Stimulated activated naive CD8-positive, alpha-beta T cell treated with anti-CD3 and anti-CD28 coated beads, Interleukin-15, Interleukin-2, amounts not matched to agents 100 ng/mL and 50 ng/mL, for 24 hours (primary cell): ENCODE measurements at regions not wholly inside any gene's neighbourhood (a gene's known extent, or its start where the extent isn't known, plus 50 kb on each side); places are given as distances from the start of the nearest gene placed in this dataset.

ENCODE experiments used
- H3K27ac Mint-ChIP-seq: one replicate; pipeline ENCODE4 v1.8.0; 2021; ENCODE audit warnings: mild to moderate bottlenecking, mixed read lengths
- H3K27me3 Mint-ChIP-seq: one replicate; pipeline ENCODE4 v1.8.0; 2021; ENCODE audit warnings: mixed read lengths
- H3K36me3 Mint-ChIP-seq: one replicate; pipeline ENCODE4 v1.8.0; 2021; ENCODE audit warnings: low read depth, mixed read lengths
- H3K4me1 Mint-ChIP-seq: one replicate; pipeline ENCODE4 v1.8.0; 2021; ENCODE audit warnings: low read depth, mixed read lengths
- H3K4me3 Mint-ChIP-seq: one replicate; pipeline ENCODE4 v1.8.0; 2021; ENCODE audit warnings: mild to moderate bottlenecking, mixed read lengths
- H3K9me3 Mint-ChIP-seq: one replicate; pipeline ENCODE4 v1.8.0; 2021; ENCODE audit warnings: mixed read lengths

DNA sequence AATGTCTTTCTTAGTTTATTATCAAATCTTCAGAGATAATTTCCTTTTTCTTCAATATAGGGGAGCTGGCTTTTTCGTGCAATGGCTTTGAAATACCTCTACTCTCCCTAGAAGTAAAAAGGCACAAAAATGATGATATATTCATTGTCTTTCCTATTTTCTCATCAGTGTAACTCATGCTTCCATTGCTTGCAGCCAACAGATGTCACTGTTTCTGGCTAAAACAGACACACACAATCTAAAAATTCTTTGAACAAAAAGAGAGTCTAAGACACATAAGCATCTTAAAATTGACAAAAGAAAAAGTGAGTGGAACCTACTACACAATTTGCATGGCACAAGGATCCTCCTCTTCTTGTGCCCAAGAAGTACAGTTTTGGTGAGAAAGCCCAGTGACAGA is 448.7 kb upstream of the VRK2 start:
- no peaks in the 10 kb centered on the region for H3K36me3 Mint-ChIP-seq
- peaks cover 12% of the 10 kb centered on the region for H3K9me3 Mint-ChIP-seq
- H3K4me3 Mint-ChIP-seq: no peak overlapping the region
- no peak overlapping the region for H3K27ac Mint-ChIP-seq
- H3K27me3 Mint-ChIP-seq: no peaks in the 10 kb centered on the region
- H3K4me1 Mint-ChIP-seq: no peaks in the 10 kb centered on the region

DNA sequence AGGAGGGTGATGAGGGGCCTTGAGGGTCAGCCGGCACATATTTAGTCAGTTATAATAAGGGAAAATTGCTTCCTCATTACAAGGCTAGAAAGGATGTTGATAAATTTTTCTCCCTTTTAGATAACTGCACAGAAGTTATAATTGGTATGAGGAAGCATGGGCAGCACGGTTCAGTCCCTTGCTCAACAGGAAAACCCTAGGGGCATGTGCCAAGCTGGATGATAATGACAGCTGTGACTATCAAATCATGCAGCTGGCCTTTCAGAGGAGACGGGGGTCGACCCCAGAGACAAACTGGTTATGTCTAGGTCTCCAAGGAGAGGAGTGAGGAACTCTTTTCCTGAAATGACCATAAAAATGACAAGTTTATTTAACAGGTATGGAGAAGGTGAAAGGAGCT is 448.1 kb upstream of the VRK2 start:
- H3K4me1 Mint-ChIP-seq: no peaks in the 10 kb centered on the region
- H3K9me3 Mint-ChIP-seq: peaks cover 12% of the 10 kb centered on the region
- H3K36me3 Mint-ChIP-seq: no peaks in the 10 kb centered on the region
- H3K4me3 Mint-ChIP-seq: no peak overlapping the region
- H3K27ac Mint-ChIP-seq: no peak overlapping the region
- no peaks in the 10 kb centered on the region for H3K27me3 Mint-ChIP-seq

DNA sequence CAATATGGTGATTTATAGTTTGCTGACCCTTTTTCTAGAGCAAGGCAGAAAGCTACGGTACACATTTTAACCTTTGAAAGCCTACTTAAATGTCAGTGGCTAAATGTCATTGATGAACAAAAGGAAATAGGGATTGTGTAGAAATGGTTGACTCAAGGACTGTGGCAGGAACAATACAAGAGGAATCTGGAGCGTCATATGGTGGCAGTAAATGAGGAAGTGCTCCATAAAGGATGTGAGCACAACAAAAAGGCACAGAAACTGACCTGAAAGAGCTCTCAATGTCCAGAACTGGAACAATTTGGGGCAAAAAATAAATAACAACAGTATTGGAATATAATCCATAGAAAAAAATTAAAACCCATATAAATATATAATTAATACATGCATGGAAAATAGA is 443.9 kb upstream of the VRK2 start:
- no peaks in the 10 kb centered on the region for H3K27me3 Mint-ChIP-seq
- H3K4me1 Mint-ChIP-seq: no peaks in the 10 kb centered on the region
- no peak overlapping the region for H3K4me3 Mint-ChIP-seq
- H3K27ac Mint-ChIP-seq: no peak overlapping the region
- H3K36me3 Mint-ChIP-seq: no peaks in the 10 kb centered on the region
- H3K9me3 Mint-ChIP-seq: peaks cover 11% of the 10 kb centered on the region

DNA sequence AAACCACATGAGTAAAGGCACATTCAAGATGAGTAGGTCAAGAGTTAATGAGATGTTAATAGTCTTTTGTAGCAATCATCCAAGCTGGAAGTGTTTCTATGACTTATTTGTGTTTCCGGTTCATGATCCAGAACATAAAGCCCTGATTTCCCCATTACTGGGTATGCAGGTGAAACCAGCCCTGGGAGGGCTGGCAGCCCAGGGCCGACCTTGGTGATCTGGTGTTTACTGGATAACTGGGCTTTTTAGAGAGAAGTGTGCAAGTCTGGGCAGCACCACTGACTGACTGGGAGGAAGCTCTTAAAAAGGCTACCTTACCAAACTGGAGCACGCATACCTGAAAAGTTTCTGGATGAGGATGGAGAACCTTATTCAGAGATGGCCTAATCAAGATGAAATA is 431.6 kb upstream of the VRK2 start:
- Mint-ChIP-seq H3K4me1 (no peaks in the 10 kb centered on the region), H3K4me3 (no peak overlapping the region), H3K27ac (no peak overlapping the region), H3K36me3 (no peaks in the 10 kb centered on the region), H3K27me3 (no peaks in the 10 kb centered on the region), H3K9me3 (no peaks in the 10 kb centered on the region)

DNA sequence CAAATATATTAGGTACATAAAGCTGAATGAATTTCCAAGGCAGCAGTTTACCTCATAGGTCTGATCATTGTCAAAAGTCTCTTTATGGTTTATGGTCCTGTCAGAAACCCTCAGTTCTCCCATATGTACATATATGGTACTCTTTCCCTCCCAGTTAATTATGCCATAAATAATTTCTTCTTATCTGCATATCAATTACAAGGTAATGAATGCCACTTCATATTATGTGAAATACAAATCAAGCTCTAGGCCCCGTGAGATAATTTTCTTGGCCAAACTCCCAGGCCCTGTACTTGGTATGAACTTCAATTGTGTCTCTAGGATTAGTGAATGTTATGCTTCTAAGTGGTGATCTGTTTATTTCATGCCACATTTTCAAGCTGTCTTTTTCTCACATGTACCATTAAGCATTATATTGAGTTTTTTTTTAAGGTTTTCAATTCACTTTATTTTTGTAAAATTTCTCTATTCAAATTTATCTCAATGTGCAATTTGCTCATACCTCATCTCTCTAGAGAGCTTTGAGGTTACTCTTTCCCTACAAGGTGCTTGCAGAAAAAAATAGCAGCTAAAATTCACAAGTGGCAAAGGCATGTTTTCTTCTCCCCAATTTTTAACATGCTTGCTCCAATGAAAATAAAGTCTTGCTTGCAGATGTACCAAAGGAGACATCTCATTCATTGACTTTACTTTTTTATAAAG is 430.6 kb upstream of the VRK2 start:
- no peaks in the 10 kb centered on the region for H3K36me3 Mint-ChIP-seq
- no peaks in the 10 kb centered on the region for H3K4me1 Mint-ChIP-seq
- H3K27me3 Mint-ChIP-seq: no peaks in the 10 kb centered on the region
- H3K4me3 Mint-ChIP-seq: no peak overlapping the region
- no peaks in the 10 kb centered on the region for H3K9me3 Mint-ChIP-seq
- no peak overlapping the region for H3K27ac Mint-ChIP-seq

DNA sequence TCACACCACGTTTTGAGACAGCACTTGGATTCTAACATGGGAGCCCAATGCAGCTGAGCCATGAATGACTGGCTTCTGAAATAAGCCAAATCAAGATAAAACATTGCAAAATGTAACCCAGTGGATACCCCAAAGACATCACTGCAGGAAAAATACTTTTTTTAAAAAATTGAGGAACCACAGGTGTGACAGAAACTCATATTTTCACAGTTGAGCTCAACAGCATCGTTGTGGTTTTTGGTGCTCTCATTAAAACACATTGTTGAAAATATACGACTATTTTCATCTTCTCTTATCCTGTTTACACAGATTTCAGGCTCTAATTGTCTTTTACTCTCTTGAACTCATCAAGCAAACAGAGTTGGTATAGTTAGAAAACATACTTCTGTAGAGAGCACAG is 429.3 kb upstream of the VRK2 start:
- Mint-ChIP-seq H3K9me3 (no peaks in the 10 kb centered on the region), H3K4me3 (no peak overlapping the region), H3K4me1 (no peaks in the 10 kb centered on the region), H3K27ac (no peak overlapping the region), H3K27me3 (no peaks in the 10 kb centered on the region), H3K36me3 (no peaks in the 10 kb centered on the region)

DNA sequence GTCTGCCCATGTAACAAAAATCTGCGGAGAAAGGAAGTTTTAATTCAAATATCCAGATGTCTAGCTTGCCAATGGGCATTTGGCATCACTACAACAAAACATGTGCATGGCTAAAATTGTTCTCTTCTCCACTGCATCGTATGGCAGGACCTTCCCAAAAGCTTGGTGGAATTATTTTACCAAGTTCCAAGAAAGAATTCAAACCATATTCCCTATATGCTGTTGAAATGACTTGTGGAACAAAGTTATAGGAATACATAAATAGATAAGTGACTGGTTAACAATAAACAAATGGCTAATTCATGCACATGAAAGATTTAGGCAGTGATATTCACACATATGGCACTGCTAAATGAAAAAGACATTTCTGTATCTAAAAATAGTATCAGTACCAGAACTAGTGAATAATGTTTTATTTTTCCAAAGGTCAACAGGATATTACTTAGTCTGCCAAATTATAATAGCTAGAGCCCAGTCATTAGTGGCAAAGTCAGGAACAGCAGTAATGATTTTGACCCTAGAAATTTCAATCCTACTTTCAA is 425.4 kb upstream of the VRK2 start:
- Mint-ChIP-seq H3K27me3 (no peaks in the 10 kb centered on the region), H3K4me3 (no peak overlapping the region), H3K27ac (no peak overlapping the region), H3K4me1 (no peaks in the 10 kb centered on the region), H3K36me3 (no peaks in the 10 kb centered on the region), H3K9me3 (no peaks in the 10 kb centered on the region)

DNA sequence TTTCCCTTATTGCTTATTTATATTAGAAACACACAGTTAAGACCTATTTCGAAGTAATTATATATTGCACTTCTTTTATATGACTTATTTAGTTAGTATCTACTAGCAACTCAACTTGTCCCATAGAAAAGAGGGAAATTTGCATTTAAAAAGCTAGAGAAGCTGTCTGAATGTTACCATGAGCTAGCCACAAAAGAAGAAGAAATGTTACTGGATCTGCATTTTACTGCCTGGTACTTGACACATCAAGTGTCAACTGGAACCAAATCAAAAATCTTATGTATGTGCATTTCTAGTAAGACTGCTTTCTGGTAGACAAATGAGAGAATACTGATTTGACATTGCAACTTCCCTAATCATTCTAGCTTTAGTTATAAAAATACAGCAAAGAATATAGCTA is 424.6 kb upstream of the VRK2 start:
- no peaks in the 10 kb centered on the region for H3K9me3 Mint-ChIP-seq
- H3K4me1 Mint-ChIP-seq: no peaks in the 10 kb centered on the region

DNA sequence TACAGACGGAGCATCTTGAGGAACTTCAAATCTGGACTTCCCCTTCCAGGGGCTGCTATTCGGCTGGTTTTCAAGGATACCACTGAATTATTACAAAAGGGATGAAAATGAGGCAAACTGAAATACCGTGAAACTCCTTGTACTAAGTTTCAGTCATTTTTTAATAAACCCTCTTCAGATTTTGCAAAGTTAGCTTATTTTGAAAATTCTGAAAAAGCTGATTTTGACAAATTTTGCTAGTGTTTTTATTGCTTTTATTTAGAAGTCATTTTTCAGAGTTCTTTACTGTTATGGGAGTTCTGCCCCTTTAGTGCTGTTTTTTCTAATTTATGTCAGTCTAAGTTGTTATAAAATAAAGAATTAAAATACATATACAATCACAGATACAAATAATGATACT is 390.4 kb upstream of the VRK2 start:
- no peaks in the 10 kb centered on the region for H3K27me3 Mint-ChIP-seq

More for the DNA sequence above, 424.6 kb upstream of the VRK2 start:
- Mint-ChIP-seq H3K4me3 (no peak overlapping the region), H3K27ac (no peak overlapping the region), H3K36me3 (no peaks in the 10 kb centered on the region), H3K27me3 (no peaks in the 10 kb centered on the region)

DNA sequence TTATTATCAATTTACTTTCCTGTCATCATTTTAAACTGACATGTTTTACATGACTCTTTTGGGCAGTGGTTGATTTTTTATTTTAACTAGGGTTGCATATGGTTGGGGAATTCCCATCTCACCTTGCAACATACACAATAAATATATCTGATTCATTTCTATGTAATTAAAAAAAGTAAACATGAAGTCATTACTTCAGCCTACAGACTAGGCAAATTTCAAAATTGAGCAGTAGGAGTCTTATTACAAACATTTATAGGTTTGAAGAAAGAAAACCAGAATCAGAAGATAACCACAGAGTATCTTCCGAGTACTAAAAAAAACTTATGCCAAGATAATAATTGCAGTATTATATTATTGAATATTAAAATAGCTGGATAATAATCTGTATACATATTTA is 377.0 kb upstream of the VRK2 start:
- Mint-ChIP-seq H3K27me3 (no peaks in the 10 kb centered on the region), H3K27ac (no peak overlapping the region), H3K4me1 (no peaks in the 10 kb centered on the region), H3K4me3 (no peak overlapping the region), H3K36me3 (no peaks in the 10 kb centered on the region), H3K9me3 (peaks cover 3% of the 10 kb centered on the region)

More for the DNA sequence above, 390.4 kb upstream of the VRK2 start:
- Mint-ChIP-seq H3K36me3 (no peaks in the 10 kb centered on the region), H3K9me3 (peaks cover 25% of the 10 kb centered on the region), H3K27ac (no peak overlapping the region), H3K4me1 (no peaks in the 10 kb centered on the region), H3K4me3 (no peak overlapping the region)

DNA sequence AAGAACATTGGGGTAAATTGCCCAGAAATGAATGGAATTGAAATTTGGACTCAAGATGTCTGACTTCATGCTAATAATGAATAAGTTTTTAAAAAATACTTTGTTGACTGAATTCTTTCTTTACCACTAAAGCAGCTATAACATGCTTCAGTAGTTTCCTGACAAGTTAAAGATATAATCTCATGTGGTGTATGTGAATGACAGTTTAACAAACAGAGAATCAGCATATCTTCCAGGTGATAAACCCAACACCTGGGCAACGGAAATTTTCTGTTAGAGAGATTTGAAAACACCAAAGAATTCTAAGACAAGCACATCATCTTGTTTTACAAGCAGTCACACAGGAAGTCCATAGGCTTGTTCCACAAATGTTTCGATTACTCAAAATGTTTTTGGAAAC is 372.6 kb upstream of the VRK2 start:
- Mint-ChIP-seq H3K4me1 (no peaks in the 10 kb centered on the region), H3K4me3 (no peak overlapping the region), H3K27ac (no peak overlapping the region), H3K27me3 (no peaks in the 10 kb centered on the region), H3K9me3 (no peaks in the 10 kb centered on the region), H3K36me3 (no peaks in the 10 kb centered on the region)

DNA sequence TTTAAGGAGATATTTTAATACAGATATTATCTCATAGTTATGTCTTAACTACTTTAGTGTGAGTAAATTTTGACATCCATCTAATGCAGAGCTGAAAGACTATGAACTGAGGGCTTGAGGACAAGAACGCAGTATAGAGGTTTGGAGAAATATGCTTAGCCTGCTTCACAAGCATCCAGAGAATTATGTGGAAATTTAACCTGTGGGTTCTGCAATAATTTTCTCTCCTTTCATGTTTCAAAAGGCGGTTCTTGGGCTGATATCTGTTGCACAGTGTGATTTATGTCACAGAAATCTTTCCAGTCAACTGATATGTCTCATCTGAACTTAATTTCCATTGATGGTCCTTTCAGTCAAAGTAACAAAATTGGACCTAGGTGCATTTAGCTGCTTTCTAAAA is 371.9 kb upstream of the VRK2 start:
- no peak overlapping the region for H3K4me3 Mint-ChIP-seq
- no peaks in the 10 kb centered on the region for H3K9me3 Mint-ChIP-seq
- H3K27ac Mint-ChIP-seq: no peak overlapping the region
- no peaks in the 10 kb centered on the region for H3K36me3 Mint-ChIP-seq
- H3K27me3 Mint-ChIP-seq: no peaks in the 10 kb centered on the region
- H3K4me1 Mint-ChIP-seq: no peaks in the 10 kb centered on the region

DNA sequence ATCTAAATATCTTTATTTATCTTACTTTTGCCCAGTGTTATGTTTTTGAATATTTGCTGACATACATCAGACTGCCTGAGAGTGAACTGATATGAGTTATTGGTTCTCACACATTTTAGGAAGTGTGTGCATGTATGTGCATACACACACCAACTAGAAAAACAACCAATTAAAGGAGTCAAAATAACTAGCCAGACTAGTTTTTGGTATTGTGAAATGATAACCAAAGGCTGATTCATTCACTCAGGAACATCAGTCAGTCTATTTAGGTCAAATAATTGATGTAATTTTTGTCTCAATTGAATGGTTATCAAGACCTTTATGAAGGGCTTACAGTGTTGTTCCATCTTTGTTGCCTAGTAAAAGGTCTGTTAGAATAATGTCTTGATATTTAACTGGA is 369.3 kb upstream of the VRK2 start:
- Mint-ChIP-seq H3K9me3 (no peaks in the 10 kb centered on the region), H3K27me3 (no peaks in the 10 kb centered on the region), H3K36me3 (no peaks in the 10 kb centered on the region), H3K4me3 (no peak overlapping the region), H3K27ac (no peak overlapping the region), H3K4me1 (no peaks in the 10 kb centered on the region)

DNA sequence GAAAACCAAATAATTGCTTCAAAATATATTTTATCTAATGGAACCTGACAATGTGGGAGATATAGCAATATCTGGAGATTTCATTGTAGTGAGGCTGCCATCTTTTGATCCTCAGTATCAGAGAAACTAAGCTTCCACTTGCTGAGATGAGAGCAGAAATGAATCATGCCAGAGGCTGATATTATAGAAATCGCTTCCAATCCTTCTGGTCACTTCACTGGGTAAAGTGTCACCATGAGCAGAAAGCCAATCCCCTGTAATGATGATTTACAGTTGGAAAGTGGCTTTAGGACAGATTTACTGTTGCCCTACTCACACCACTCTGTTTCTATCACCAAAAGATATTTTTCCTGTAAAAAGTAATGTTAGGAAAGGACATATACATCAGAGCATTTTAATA is 365.0 kb upstream of the VRK2 start:
- H3K27me3 Mint-ChIP-seq: no peaks in the 10 kb centered on the region
- H3K4me1 Mint-ChIP-seq: no peaks in the 10 kb centered on the region
- H3K4me3 Mint-ChIP-seq: no peak overlapping the region
- no peak overlapping the region for H3K27ac Mint-ChIP-seq
- peaks cover 6% of the 10 kb centered on the region for H3K9me3 Mint-ChIP-seq
- no peaks in the 10 kb centered on the region for H3K36me3 Mint-ChIP-seq

DNA sequence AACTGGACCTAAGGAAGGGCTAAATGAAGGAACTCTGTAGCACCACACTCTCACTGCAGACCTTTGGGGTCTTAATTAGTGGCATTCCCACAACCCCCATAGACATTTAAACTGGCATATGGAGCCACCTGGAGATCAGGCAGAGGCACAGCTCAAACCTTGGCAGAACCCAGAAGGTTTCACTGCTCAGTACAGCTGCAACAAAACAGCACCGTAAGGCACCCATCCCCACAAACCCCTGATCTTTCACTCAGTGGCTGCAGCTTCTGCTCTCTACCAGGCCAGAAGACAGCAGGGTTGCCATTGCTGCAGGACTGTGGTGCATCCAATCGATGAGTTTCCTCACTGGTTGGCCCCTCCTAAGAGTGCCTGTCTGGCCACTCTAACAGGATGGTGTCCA is 361.6 kb upstream of the VRK2 start:
- H3K27me3 Mint-ChIP-seq: no peaks in the 10 kb centered on the region
- peaks cover 25% of the 10 kb centered on the region for H3K9me3 Mint-ChIP-seq
- no peaks in the 10 kb centered on the region for H3K36me3 Mint-ChIP-seq
- H3K27ac Mint-ChIP-seq: no peak overlapping the region
- no peak overlapping the region for H3K4me3 Mint-ChIP-seq
- H3K4me1 Mint-ChIP-seq: no peaks in the 10 kb centered on the region

DNA sequence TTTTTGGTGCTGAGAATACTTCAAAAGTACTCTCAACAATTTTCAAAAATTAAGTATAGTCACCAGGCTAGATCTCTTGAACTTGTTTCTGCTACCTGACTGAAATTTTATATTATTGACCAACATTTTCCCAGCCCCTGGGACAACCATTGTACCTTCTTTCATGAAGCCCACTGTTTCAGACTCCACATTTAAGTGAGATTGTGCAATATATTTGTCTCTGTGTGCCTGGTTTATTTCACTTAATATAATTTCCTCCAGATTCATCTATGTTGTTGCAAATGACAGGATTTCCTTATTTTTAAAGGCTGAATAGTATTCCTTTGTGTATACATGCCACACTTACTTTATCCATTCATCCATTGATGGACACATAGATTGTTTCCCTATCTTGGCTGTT is 354.2 kb upstream of the VRK2 start:
- Mint-ChIP-seq H3K27me3 (no peaks in the 10 kb centered on the region), H3K9me3 (peaks cover 26% of the 10 kb centered on the region), H3K27ac (no peak overlapping the region), H3K4me3 (no peak overlapping the region), H3K4me1 (no peaks in the 10 kb centered on the region), H3K36me3 (no peaks in the 10 kb centered on the region)
